Lung (tissue), 11 donors: ENCODE measurements at regions not wholly inside any gene's neighbourhood (a gene's known extent, or its start where the extent isn't known, plus 50 kb on each side); places are given as distances from the start of the nearest gene placed in this dataset.
A peak's percentile ranks its signal among the peaks of the same experiment; 100 is the strongest.

Experiments used
- ATAC-seq: fragments of 200-7000 bp; cut with Tn5 transposase; one replicate; pipeline ENCODE4 v1.9.1; 2020; ENCODE audit warnings: moderate number of reproducible peaks; ENCODE audit not compliant: insufficient read depth, low FRiP score
- DNase-seq, 3 donors: peaks; one replicate each; pipeline ENCODE4 v3.0.0-alpha.2; 2013 to 2017
- H3K27ac ChIP-seq, 2 donors: one replicate each; pipeline ENCODE4 v1.5.1; 2013; ENCODE audit warnings: mild to moderate bottlenecking in 2 of 2, moderate library complexity in 2 of 2, control low read depth in 1 of 2, inconsistent platforms in 1 of 2, low read depth in 1 of 2, low read length in 1 of 2
- H3K27me3 ChIP-seq, 3 donors: one replicate each; pipeline ENCODE4 v1.5.1; 2013; ENCODE audit warnings: low read length in 2 of 3; ENCODE audit not compliant: control insufficient read depth in 3 of 3, insufficient read depth in 3 of 3
- H3K36me3 ChIP-seq, 4 donors: one replicate each; pipeline ENCODE4 v1.5.1; 2013; ENCODE audit warnings: low read length in 4 of 4, mild to moderate bottlenecking in 1 of 4, moderate library complexity in 1 of 4; ENCODE audit not compliant: control insufficient read depth in 4 of 4, insufficient read depth in 4 of 4
- H3K4me1 ChIP-seq, 5 donors: one replicate each; pipeline ENCODE4 v1.5.1; 2013; ENCODE audit warnings: low read length in 5 of 5, mild to moderate bottlenecking in 2 of 5, moderate library complexity in 1 of 5; ENCODE audit not compliant: control insufficient read depth in 5 of 5, insufficient read depth in 5 of 5
- H3K4me3 ChIP-seq: one replicate; pipeline ENCODE4 v1.5.1; 2013; ENCODE audit warnings: mild to moderate bottlenecking, control low read depth, moderate library complexity
- H3K9ac ChIP-seq, 2 donors: one replicate each; pipeline ENCODE4 v1.5.1; 2013; ENCODE audit warnings: low read length in 2 of 2, control low read depth in 1 of 2; ENCODE audit not compliant: insufficient read depth in 1 of 2
- H3K9me3 ChIP-seq, 4 donors: one replicate each; pipeline ENCODE4 v1.5.1; 2013; ENCODE audit warnings: low read length in 3 of 4, mild to moderate bottlenecking in 1 of 4, moderate library complexity in 1 of 4; ENCODE audit not compliant: control insufficient read depth in 4 of 4, insufficient read depth in 3 of 4
- WGBS, 2 donors: extraction: QIAGEN DNeasy Blood & Tissue Kit; methylation state at CpG; one replicate each; pipeline ENCODE4 v1.1.7; 2013; 5-methylcytosine and 5-hydroxymethylcytosine counted together
- TF ChIP-seq, protein P1 (sequence below): IDR thresholded peaks from 2 replicates; pipeline ENCODE4 v1.5.1; 2012; ENCODE audit warnings: mild to moderate bottlenecking; ENCODE audit errors: control extremely low read depth, extremely low read depth
- donor health status: control.
- donor health status: control.
- donor health status: Bipolar disorder and iron deficiency.
- donor health status: healthy.
- donor health status: DM: yes; HTN: yes; CAD: no.

DNA sequence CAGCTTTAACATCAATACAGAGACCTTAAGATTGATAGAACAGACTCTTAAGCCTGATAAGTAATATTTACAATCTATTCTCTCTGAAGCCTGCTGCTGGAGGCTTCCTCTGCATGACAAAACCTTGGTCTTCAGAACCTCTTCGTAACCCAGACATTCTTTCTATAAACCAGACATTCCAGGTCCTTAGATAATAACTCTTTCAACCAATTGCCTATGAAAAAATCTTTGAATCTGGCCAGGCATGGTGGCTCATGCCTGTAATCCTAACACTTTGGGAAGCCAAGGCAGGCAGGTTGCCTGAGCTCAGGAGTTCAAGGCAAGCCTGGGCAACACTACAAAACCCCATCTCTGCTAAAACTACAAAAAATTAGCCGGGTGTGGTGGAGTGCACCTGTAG is 327.8 kb downstream of the ENC1 start:
- Histone ChIP-seq H3K27me3 (no peaks in the 10 kb centered on the region), H3K9me3 (no peaks in the 10 kb centered on the region), H3K27ac (no peak overlapping the region), H3K4me1 (peaks cover 0 to 10% (median 7%) of the 10 kb centered on the region in 5 donors), H3K4me3 (no peak overlapping the region), H3K36me3 (no peaks in the 10 kb centered on the region), H3K9ac (no peak overlapping the region)
- ATAC-seq (no peak), DNase-seq (no peak)
- TF ChIP-seq, protein P1, sequence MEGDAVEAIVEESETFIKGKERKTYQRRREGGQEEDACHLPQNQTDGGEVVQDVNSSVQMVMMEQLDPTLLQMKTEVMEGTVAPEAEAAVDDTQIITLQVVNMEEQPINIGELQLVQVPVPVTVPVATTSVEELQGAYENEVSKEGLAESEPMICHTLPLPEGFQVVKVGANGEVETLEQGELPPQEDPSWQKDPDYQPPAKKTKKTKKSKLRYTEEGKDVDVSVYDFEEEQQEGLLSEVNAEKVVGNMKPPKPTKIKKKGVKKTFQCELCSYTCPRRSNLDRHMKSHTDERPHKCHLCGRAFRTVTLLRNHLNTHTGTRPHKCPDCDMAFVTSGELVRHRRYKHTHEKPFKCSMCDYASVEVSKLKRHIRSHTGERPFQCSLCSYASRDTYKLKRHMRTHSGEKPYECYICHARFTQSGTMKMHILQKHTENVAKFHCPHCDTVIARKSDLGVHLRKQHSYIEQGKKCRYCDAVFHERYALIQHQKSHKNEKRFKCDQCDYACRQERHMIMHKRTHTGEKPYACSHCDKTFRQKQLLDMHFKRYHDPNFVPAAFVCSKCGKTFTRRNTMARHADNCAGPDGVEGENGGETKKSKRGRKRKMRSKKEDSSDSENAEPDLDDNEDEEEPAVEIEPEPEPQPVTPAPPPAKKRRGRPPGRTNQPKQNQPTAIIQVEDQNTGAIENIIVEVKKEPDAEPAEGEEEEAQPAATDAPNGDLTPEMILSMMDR: no peak
- WGBS, 2 donors: 90 to 91% methylated on average over 2 of the region's 2 CpGs

GRCh38 chr5:74311961-74312360 is 328.6 kb downstream of the ENC1 start:
- no peaks in the 10 kb centered on the region for H3K27me3 ChIP-seq
- no peak overlapping the region for H3K27ac ChIP-seq
- no peak overlapping the region for H3K4me3 ChIP-seq
- DNase-seq: no peak
- no peak for ATAC-seq
- H3K9me3 ChIP-seq: no peaks in the 10 kb centered on the region
- WGBS, 2 donors: 77 to 96% methylated on average over 1 of the region's 1 CpG
- TF ChIP-seq, protein P1: no peak
- no peak overlapping the region for H3K9ac ChIP-seq
- H3K4me1 ChIP-seq: peaks cover 0 to 10% (median 7%) of the 10 kb centered on the region in 5 donors
- no peaks in the 10 kb centered on the region for H3K36me3 ChIP-seq

DNA sequence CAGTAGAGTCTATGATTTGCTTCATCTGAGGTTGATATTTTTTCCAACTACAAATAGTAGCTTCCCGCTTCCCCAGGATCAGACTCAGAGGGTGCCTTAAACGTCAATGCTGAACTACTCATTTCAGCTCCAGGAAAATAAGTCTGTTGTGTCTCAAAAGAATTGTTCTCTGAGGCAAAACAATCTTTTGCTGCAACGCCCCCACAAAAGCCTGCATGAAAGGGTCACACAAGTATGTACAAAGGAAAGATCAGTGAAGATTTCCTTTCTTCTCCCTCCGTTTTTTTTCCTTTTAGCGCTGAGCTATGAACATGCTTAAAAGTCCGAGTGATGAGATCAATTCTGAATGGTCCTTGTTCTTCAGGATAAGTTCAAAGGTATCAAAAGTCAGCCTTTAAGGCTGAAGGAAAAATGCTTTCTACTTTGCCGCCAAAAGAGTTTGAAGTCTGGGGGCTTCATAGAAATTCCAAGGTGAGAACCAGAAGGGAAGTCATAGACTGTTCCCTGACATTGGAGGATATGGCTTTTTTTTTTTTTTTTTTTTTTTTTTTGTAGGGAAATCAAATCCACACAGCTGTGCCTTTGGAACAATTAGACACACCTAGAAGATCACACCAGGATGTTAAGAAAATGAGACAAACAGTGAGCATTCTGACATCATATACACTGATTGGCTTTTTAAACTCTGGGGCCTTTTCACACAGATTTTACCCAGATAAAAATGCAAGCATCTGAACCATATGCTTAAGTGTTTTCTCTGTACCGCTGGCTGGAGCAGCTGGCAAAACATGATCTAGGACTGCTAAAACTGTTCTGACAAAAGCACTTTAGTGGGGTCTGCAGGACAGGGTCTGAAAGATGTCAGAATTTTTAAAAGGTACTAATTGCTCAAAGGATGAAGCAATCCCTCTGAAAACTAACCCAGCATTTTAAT is 329.3 kb downstream of the ENC1 start:
- H3K27me3 ChIP-seq: no peaks in the 10 kb centered on the region
- no peak for ATAC-seq
- H3K36me3 ChIP-seq: no peaks in the 10 kb centered on the region
- peaks cover 0 to 10% (median 6%) of the 10 kb centered on the region in 5 donors for H3K4me1 ChIP-seq
- H3K9ac ChIP-seq: no peak overlapping the region
- H3K4me3 ChIP-seq: no peak overlapping the region
- 91 to 92% methylated on average over 8 of the region's 8 CpGs for WGBS, 2 donors
- TF ChIP-seq, protein P1: no peak
- H3K9me3 ChIP-seq: no peaks in the 10 kb centered on the region
- no peak overlapping the region for H3K27ac ChIP-seq
- DNase-seq: peak in 1 of 3 donors; percentile 25
